ENCODE measurements at regions not wholly inside any gene's neighbourhood (a gene's known extent, or its start where the extent isn't known, plus 50 kb on each side); places are given as distances from the start of the nearest gene placed in this dataset.

DNA sequence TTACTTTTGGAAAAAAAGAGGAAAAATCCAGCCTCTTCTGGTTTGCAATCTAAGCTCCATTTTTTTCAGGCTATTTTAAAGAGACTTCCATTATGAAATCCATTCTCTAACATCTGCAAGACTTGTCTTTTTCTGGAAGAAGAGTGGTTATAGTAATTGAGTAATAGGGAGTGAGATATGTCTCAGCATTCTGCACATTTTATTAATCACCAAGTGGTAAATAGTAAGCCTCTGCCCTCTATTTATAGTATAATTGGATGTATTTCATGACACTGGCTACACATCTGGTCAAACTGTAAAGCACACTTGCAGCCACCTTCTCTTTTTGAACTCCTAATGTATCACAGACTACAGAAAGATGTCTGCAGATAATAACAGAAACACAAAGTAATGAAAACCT, 391.1 kb downstream of the ETS1 start:
- H3K27me3 Mint-ChIP-seq (ENCODE audit: low read depth): no peaks in the 10 kb centered on the region
- H3K9me3 Mint-ChIP-seq: no peaks in the 10 kb centered on the region
- no peak for DNase-seq (ENCODE audit: low read depth, low spot score)
- H3K36me3 Mint-ChIP-seq (ENCODE audit: low read depth): no peaks in the 10 kb centered on the region
- TF ChIP-seq CTCF (conservative IDR thresholded peaks at IDR 0.05): no peak
- H3K27ac Mint-ChIP-seq (ENCODE audit: unreplicated experiment): no peak overlapping the region
- H3K4me3 Mint-ChIP-seq: no peak overlapping the region
- H3K4me1 Mint-ChIP-seq: peaks cover 3% of the 10 kb centered on the region

GRCh38 chr11:128195756-128196155, 391.6 kb downstream of the ETS1 start:
- no peaks in the 10 kb centered on the region for H3K9me3 Mint-ChIP-seq
- no peak for DNase-seq (ENCODE audit: low read depth, low spot score)
- H3K36me3 Mint-ChIP-seq (ENCODE audit: low read depth): no peaks in the 10 kb centered on the region
- H3K27me3 Mint-ChIP-seq (ENCODE audit: low read depth): no peaks in the 10 kb centered on the region
- H3K4me1 Mint-ChIP-seq: peaks cover 3% of the 10 kb centered on the region
- H3K27ac Mint-ChIP-seq (ENCODE audit: unreplicated experiment): no peak overlapping the region
- no peak overlapping the region for H3K4me3 Mint-ChIP-seq
- TF ChIP-seq CTCF (conservative IDR thresholded peaks at IDR 0.05): no peak

DNA sequence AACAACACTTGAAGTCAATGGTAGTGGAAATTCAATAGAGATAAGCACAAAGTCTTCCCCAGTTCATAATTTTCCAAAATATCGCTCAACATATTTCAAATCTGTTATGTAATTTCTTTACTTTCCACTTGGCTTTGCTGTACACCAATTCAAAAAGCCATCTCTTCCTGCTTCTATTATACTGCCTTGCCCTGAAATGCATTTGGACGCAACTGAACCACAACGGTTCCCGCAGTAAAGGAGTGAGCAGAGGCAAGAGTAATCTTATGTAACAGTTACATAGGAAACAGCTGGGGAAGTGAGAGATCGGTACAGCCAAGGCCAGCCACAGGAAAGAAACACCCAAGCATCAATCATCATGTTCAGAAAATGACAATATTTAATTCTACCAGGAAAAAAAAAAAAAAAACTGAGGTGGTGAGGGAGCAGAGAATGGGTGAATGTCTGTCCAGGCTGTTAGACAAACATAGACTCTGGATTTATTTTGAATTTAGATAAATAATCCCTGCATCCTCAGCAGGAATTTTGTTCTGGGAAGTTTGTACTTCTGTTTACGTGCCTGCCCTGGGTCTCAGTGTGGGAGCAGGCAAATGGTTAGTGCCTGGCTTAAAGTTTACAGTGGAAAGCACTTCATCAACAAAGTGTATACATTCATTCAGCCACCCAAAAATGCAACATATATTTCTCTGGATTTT, 392.2 kb downstream of the ETS1 start:
- TF ChIP-seq CTCF (conservative IDR thresholded peaks at IDR 0.05): no peak
- peaks cover 3% of the 10 kb centered on the region for H3K4me1 Mint-ChIP-seq
- H3K36me3 Mint-ChIP-seq (ENCODE audit: low read depth): no peaks in the 10 kb centered on the region
- DNase-seq (ENCODE audit: low read depth, low spot score): no peak
- H3K27ac Mint-ChIP-seq (ENCODE audit: unreplicated experiment): no peak overlapping the region
- no peaks in the 10 kb centered on the region for H3K27me3 Mint-ChIP-seq (ENCODE audit: low read depth)
- no peak overlapping the region for H3K4me3 Mint-ChIP-seq
- no peaks in the 10 kb centered on the region for H3K9me3 Mint-ChIP-seq

GRCh38 chr11:128194216-128194615, 393.1 kb downstream of the ETS1 start:
- peaks cover 3% of the 10 kb centered on the region for H3K4me1 Mint-ChIP-seq

DNA sequence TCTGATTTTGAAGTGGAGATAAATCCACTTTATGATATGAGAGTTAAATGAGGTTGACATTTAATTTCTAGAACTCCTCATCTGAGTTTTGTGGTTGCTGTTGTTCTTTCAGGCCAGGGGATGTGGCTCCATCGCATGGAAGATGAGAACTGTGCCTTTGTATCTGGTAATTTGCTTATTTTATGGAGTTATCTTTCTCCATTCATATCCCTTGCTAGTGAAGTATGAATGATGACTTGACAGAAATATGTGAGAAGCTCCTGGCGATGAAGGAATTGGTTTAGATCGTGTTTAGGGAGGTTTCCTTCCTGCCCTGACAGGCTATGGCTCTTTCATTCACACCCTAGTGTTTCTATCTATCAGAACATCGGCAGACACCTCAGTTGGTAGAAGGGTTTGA, 393.7 kb downstream of the ETS1 start:
- Mint-ChIP-seq H3K4me1 (peaks cover 3% of the 10 kb centered on the region), H3K27ac (ENCODE audit: unreplicated experiment) (no peak overlapping the region)
- TF ChIP-seq CTCF (conservative IDR thresholded peaks at IDR 0.05): no peak

More at GRCh38 chr11:128194216-128194615, 393.1 kb downstream of the ETS1 start:
- no peak overlapping the region for H3K4me3 Mint-ChIP-seq
- no peak for TF ChIP-seq CTCF (conservative IDR thresholded peaks at IDR 0.05)
- H3K27ac Mint-ChIP-seq (ENCODE audit: unreplicated experiment): no peak overlapping the region
- no peaks in the 10 kb centered on the region for H3K36me3 Mint-ChIP-seq (ENCODE audit: low read depth)
- H3K27me3 Mint-ChIP-seq (ENCODE audit: low read depth): no peaks in the 10 kb centered on the region
- no peak for DNase-seq (ENCODE audit: low read depth, low spot score)
- no peaks in the 10 kb centered on the region for H3K9me3 Mint-ChIP-seq

More for the DNA sequence above, 393.7 kb downstream of the ETS1 start:
- H3K27me3 Mint-ChIP-seq (ENCODE audit: low read depth): no peaks in the 10 kb centered on the region
- no peaks in the 10 kb centered on the region for H3K9me3 Mint-ChIP-seq
- DNase-seq (ENCODE audit: low read depth, low spot score): no peak
- H3K36me3 Mint-ChIP-seq (ENCODE audit: low read depth): no peaks in the 10 kb centered on the region
- no peak overlapping the region for H3K4me3 Mint-ChIP-seq

All from neural crest cell (in vitro differentiated cells).